PC-9 (cell line): ENCODE measurements at regions not wholly inside any gene's neighbourhood (a gene's known extent, or its start where the extent isn't known, plus 50 kb on each side); places are given as distances from the start of the nearest gene placed in this dataset.

Experiments
- BruUV-seq: library from RNA; stranded (reverse); fragments of 400-500 nt; replicated peaks from 2 replicates; lab custom pipeline; 2021; lab: Mats Ljungman, UMichigan
- CTCF ChIA-PET: fragments of 300-600 bp; sonication (Branson Sonifier 250); formaldehyde crosslinking; loops from one replicate; lab custom pipeline; 2022; ENCODE audit warnings: antibody characterized with exemption; lab: Charles Lee
- POLR2A ChIA-PET: fragments of 300-600 bp; sonication (Branson Sonifier 250); formaldehyde crosslinking; loops from one replicate; lab custom pipeline; 2022; ENCODE audit warnings: antibody characterized with exemption; ENCODE audit not compliant: unreplicated experiment; lab: Charles Lee
- DNase-seq, 2 experiments: peaks; one replicate each; pipeline versions ENCODE4 v3.0.0 to v3.0.0-alpha.2; 2015 to 2022; ENCODE audit warnings: mixed read lengths in 1 of 2
- H2AFZ ChIP-seq: fragments of 200-600 bp; sonication (generic); 2 replicates; pipeline ENCODE4 v1.8.1; 2017; ENCODE audit warnings: antibody characterized with exemption
- H3F3A ChIP-seq: fragments of 200-600 bp; sonication (generic); 2 replicates; pipeline ENCODE4 v1.8.1; 2017; ENCODE audit warnings: antibody characterized with exemption, mild to moderate bottlenecking, low read depth; ENCODE audit not compliant: insufficient read depth
- H3K27ac ChIP-seq: fragments of 200-600 bp; sonication (generic); 2 replicates; pipeline ENCODE4 v1.6.1; 2016; ENCODE audit warnings: mixed run types
- H3K27me3 ChIP-seq: fragments of 200-600 bp; sonication (generic); 2 replicates; pipeline ENCODE4 v1.6.1; 2016; ENCODE audit warnings: low read depth, mixed run types; ENCODE audit not compliant: insufficient read depth
- H3K36me3 ChIP-seq: fragments of 200-600 bp; sonication (generic); 2 replicates; pipeline ENCODE4 v1.6.1; 2016; ENCODE audit warnings: low read depth, mixed run types
- H3K4me1 ChIP-seq: fragments of 200-600 bp; sonication (generic); replicated peaks from 2 replicates; pipeline ENCODE4 v1.6.1; 2016; ENCODE audit warnings: mixed run types; ENCODE audit not compliant: insufficient read depth
- H3K4me2 ChIP-seq: fragments of 200-600 bp; sonication (generic); 2 replicates; pipeline ENCODE4 v1.6.1; 2017; ENCODE audit warnings: mixed run types
- H3K4me3 ChIP-seq: fragments of 200-600 bp; sonication (generic); 2 replicates; pipeline ENCODE4 v1.6.1; 2016; ENCODE audit warnings: mixed run types
- H3K79me2 ChIP-seq: fragments of 200-600 bp; sonication (generic); 2 replicates; pipeline ENCODE4 v1.6.1; 2017; ENCODE audit warnings: low read depth, mixed run types
- H3K9me2 ChIP-seq: fragments of 200-600 bp; sonication (generic); 2 replicates; pipeline ENCODE4 v1.8.1; 2017; ENCODE audit warnings: mild to moderate bottlenecking; ENCODE audit not compliant: insufficient read depth
- H3K9me3 ChIP-seq: fragments of 200-600 bp; sonication (generic); 2 replicates; pipeline ENCODE4 v1.8.1; 2016; ENCODE audit warnings: low read depth; ENCODE audit not compliant: insufficient read depth
- H4K20me1 ChIP-seq: fragments of 200-600 bp; sonication (generic); 2 replicates; pipeline ENCODE4 v1.8.1; 2017; ENCODE audit not compliant: insufficient read depth
- CTCF ChIP-seq: fragments of 200-600 bp; sonication (generic); conservative IDR thresholded peaks from 2 replicates; pipeline ENCODE4 v1.6.1; 2017; ENCODE audit warnings: mixed run types, antibody characterized with exemption, mild to moderate bottlenecking, moderate library complexity
- EZH2 ChIP-seq: fragments of 200-600 bp; sonication (generic); IDR thresholded peaks from 2 replicates; pipeline ENCODE4 v1.8.0; 2017; ENCODE audit warnings: antibody characterized with exemption, low read depth
- intact Hi-C: fragments of 100-400 bp; cut with micrococcal nuclease; formaldehyde crosslinking; loops from one replicate; pipeline ENCODE4 v1.10.0; 2022; ENCODE audit not compliant: unreplicated experiment

- Histone ChIP-seq H3K9me2 (no peaks in the 10 kb centered on the region), H3K4me2 (no peak overlapping the region), H2AFZ (no peak overlapping the region), H3K79me2 (no peaks in the 10 kb centered on the region), H3K9me3 (no peaks in the 10 kb centered on the region), H3K36me3 (no peaks in the 10 kb centered on the region), H3K4me1 (no peaks in the 10 kb centered on the region), H3F3A (no peaks in the 10 kb centered on the region), H3K4me3 (no peak overlapping the region), H3K27me3 (no peaks in the 10 kb centered on the region), H3K27ac (no peak overlapping the region), H4K20me1 (no peaks in the 10 kb centered on the region)
- TF ChIP-seq CTCF (no peak), EZH2 (no peak)
- BruUV-seq = no TSS peak
- CTCF ChIA-PET = no interaction called here
- DNase-seq = no peak
- intact Hi-C loops = no loop called here
- POLR2A ChIA-PET = no interaction called here
Observed at GRCh38 chr4:165686756-165687155, 186.3 kb upstream of the TLL1 start.

- no TSS peak for BruUV-seq
- no peak for TF ChIP-seq CTCF
- no peak for TF ChIP-seq EZH2
- Histone ChIP-seq H3F3A (no peaks in the 10 kb centered on the region), H3K27ac (no peak overlapping the region), H3K27me3 (no peaks in the 10 kb centered on the region), H3K79me2 (no peaks in the 10 kb centered on the region), H2AFZ (no peak overlapping the region), H4K20me1 (no peaks in the 10 kb centered on the region), H3K9me2 (no peaks in the 10 kb centered on the region), H3K9me3 (no peaks in the 10 kb centered on the region), H3K4me1 (no peaks in the 10 kb centered on the region), H3K4me3 (no peak overlapping the region), H3K4me2 (no peak overlapping the region), H3K36me3 (no peaks in the 10 kb centered on the region)
- intact Hi-C loops = no loop called here
- DNase-seq = no peak
- POLR2A ChIA-PET = no interaction called here
- CTCF ChIA-PET = no interaction called here
Observed at GRCh38 chr4:165689159-165689558, 183.9 kb upstream of the TLL1 start.

- TF ChIP-seq CTCF (no peak), EZH2 (no peak)
- H3K9me3 ChIP-seq = no peaks in the 10 kb centered on the region
- no peak overlapping the region for H2AFZ ChIP-seq
- no peak overlapping the region for H3K4me3 ChIP-seq
- no peaks in the 10 kb centered on the region for H3F3A ChIP-seq
- no peaks in the 10 kb centered on the region for H3K36me3 ChIP-seq
- intact Hi-C loops = no loop called here
- H3K27ac ChIP-seq = no peak overlapping the region
- ChIA-PET CTCF (no interaction called here), POLR2A (no interaction called here)
- DNase-seq = no peak
- BruUV-seq = no TSS peak
- H3K4me2 ChIP-seq = no peak overlapping the region
- H3K27me3 ChIP-seq = no peaks in the 10 kb centered on the region
- H3K4me1 ChIP-seq = no peaks in the 10 kb centered on the region
- no peaks in the 10 kb centered on the region for H4K20me1 ChIP-seq
- no peaks in the 10 kb centered on the region for H3K9me2 ChIP-seq
- H3K79me2 ChIP-seq = no peaks in the 10 kb centered on the region
Observed at GRCh38 chr4:165692082-165692481, 181.0 kb upstream of the TLL1 start.
